HEK293T (cell line): ENCODE measurements at regions not wholly inside any gene's neighbourhood (a gene's known extent, or its start where the extent isn't known, plus 50 kb on each side); places are given as distances from the start of the nearest gene placed in this dataset.

Source experiments
- CTCF ChIA-PET: fragments of 350-600 bp; formaldehyde crosslinking; extraction: SDS; loops from one replicate; lab custom pipeline; 2021; ENCODE audit warnings: antibody characterized with exemption, inconsistent platforms; lab: Yijun Ruan, JAX
- POLR2A ChIA-PET: fragments of 350-600 bp; formaldehyde crosslinking; extraction: SDS; loops from one replicate; lab custom pipeline; 2020; ENCODE audit warnings: antibody characterized with exemption, inconsistent platforms; lab: Yijun Ruan, JAX
- DNase-seq: peaks from one replicate; pipeline ENCODE4 v3.0.0; 2012; ENCODE audit warnings: mixed read lengths; ENCODE audit errors: extremely low spot score
- ARNT ChIP-seq: fragments of 450-650 bp; IDR thresholded peaks from 2 replicates; pipeline ENCODE4 v1.6.1; 2017; ENCODE audit warnings: mild to moderate bottlenecking
- BHLHE40 ChIP-seq: fragments of 450-650 bp; IDR thresholded peaks from 2 replicates; pipeline ENCODE4 v1.6.1; 2016; ENCODE audit warnings: mild to moderate bottlenecking, moderate library complexity, borderline replicate concordance
- CTBP1 ChIP-seq: fragments of 450-650 bp; IDR thresholded peaks from 2 replicates; pipeline ENCODE4 v1.6.1; 2016; ENCODE audit warnings: borderline replicate concordance
- ELF4 ChIP-seq: fragments of 450-650 bp; IDR thresholded peaks from 2 replicates; pipeline ENCODE4 v1.6.1; 2017; ENCODE audit warnings: antibody characterized with exemption
- FOXA1 ChIP-seq: fragments of 450-650 bp; IDR thresholded peaks from 2 replicates; pipeline ENCODE4 v1.6.1; 2016; ENCODE audit warnings: mild to moderate bottlenecking
- FOXK2 ChIP-seq: fragments of 450-650 bp; IDR thresholded peaks from 2 replicates; pipeline ENCODE4 v1.6.1; 2016; ENCODE audit warnings: mild to moderate bottlenecking
- FOXM1 ChIP-seq: fragments of 450-650 bp; IDR thresholded peaks from 2 replicates; pipeline ENCODE4 v1.6.1; 2017; ENCODE audit warnings: mild to moderate bottlenecking, borderline replicate concordance
- HDGF ChIP-seq: fragments of 450-650 bp; IDR thresholded peaks from 2 replicates; pipeline ENCODE4 v1.6.1; 2017; ENCODE audit warnings: antibody characterized with exemption, borderline replicate concordance
- L3MBTL2 ChIP-seq: fragments of 450-650 bp; conservative IDR thresholded peaks from 2 replicates; pipeline ENCODE4 v1.6.1; 2016; ENCODE audit warnings: mild to moderate bottlenecking
- LEF1 ChIP-seq: fragments of 450-650 bp; IDR thresholded peaks from 2 replicates; pipeline ENCODE4 v1.6.1; 2017; ENCODE audit warnings: mild to moderate bottlenecking, borderline replicate concordance
- NFRKB ChIP-seq: fragments of 450-650 bp; IDR thresholded peaks from 2 replicates; pipeline ENCODE4 v1.6.1; 2016; ENCODE audit warnings: mild to moderate bottlenecking, moderate library complexity
- SP1 ChIP-seq: fragments of 450-650 bp; IDR thresholded peaks from 2 replicates; pipeline ENCODE4 v1.6.1; 2017
- SUZ12 ChIP-seq: fragments of 450-650 bp; IDR thresholded peaks from 2 replicates; pipeline ENCODE4 v1.6.1; 2016; ENCODE audit warnings: mild to moderate bottlenecking
- TARDBP ChIP-seq: fragments of 450-650 bp; IDR thresholded peaks from 2 replicates; pipeline ENCODE4 v1.6.1; 2016
- ZNF384 ChIP-seq: fragments of 450-650 bp; IDR thresholded peaks from 2 replicates; pipeline ENCODE4 v1.6.1; 2016
- TF ChIP-seq, protein P1 (sequence below): fragments of 450-650 bp; IDR thresholded peaks from 2 replicates; pipeline ENCODE4 v1.6.1; 2016

DNA sequence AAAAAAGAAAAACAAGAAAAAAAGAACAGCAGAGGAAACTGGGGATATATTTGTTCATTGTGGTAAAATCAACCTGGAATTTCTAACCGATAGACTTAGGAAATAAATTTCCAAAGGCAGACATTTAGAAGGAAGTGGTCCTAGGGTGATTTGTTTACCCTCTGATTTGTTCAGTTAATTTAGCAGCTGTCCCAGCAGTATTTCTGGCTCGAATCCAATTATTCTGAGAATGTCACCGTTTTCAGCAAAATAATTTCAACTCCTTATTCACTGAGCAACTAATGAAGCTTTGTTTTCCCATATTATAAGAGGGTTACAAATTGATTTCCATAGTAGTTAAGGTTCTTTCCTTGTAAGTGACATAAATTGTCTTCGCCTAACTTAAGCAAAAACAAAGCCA lies 285.2 kb upstream of the SYT10 start:
- TF ChIP-seq CTBP1: no peak
- no peak for TF ChIP-seq ARNT
- TF ChIP-seq FOXA1: no peak
- TF ChIP-seq L3MBTL2: no peak
- TF ChIP-seq, protein P1, sequence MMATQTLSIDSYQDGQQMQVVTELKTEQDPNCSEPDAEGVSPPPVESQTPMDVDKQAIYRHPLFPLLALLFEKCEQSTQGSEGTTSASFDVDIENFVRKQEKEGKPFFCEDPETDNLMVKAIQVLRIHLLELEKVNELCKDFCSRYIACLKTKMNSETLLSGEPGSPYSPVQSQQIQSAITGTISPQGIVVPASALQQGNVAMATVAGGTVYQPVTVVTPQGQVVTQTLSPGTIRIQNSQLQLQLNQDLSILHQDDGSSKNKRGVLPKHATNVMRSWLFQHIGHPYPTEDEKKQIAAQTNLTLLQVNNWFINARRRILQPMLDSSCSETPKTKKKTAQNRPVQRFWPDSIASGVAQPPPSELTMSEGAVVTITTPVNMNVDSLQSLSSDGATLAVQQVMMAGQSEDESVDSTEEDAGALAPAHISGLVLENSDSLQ: no peak
- no peak for TF ChIP-seq ELF4
- no peak for TF ChIP-seq TARDBP
- TF ChIP-seq SUZ12: no peak
- no peak for TF ChIP-seq FOXM1
- no peak for TF ChIP-seq BHLHE40
- TF ChIP-seq SP1: no peak
- no peak for TF ChIP-seq NFRKB
- no peak for TF ChIP-seq LEF1
- TF ChIP-seq ZNF384: no peak
- TF ChIP-seq FOXK2: no peak
- no peak for TF ChIP-seq HDGF
- CTCF ChIA-PET: no interaction called here
- POLR2A ChIA-PET: no interaction called here
- DNase-seq: no peak

GRCh38 chr12:33734871-33735270 lies 287.4 kb upstream of the ALG10 start:
- ChIA-PET POLR2A (no interaction called here), CTCF (no interaction called here)
- no peak for TF ChIP-seq FOXM1
- TF ChIP-seq CTBP1: no peak
- TF ChIP-seq NFRKB: no peak
- no peak for DNase-seq

DNA sequence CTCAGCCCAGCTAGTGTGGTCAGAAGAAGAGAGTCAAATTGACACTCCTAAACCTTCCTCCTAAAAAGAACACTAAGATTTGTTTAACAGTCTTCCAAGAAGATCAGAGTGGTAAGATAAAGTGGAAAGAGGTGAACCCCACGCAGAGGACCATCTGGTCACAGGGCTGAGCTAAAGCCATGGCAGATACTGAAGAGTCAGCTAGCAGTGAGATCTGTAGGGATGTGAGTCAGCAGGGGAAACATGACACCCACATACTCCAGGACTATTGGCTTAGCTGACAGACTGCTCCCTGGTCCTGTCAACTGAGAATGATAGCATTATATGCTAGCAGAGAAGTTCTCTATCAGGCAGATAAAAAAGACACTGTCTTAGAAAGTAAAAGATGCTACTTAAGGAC lies 269.4 kb upstream of the ALG10 start:
- CTCF ChIA-PET: no interaction called here
- TF ChIP-seq ELF4 (no peak), LEF1 (no peak), HDGF (no peak)
- DNase-seq: no peak
- POLR2A ChIA-PET: no interaction called here

- CTCF ChIA-PET: no interaction called here
- POLR2A ChIA-PET: no interaction called here
- no peak for TF ChIP-seq NFRKB
- DNase-seq: no peak
Measured at GRCh38 chr12:33757701-33758100, 264.6 kb upstream of the ALG10 start.

GRCh38 chr12:33759279-33759678 lies 263.0 kb upstream of the ALG10 start:
- TF ChIP-seq FOXA1 (no peak), FOXK2 (no peak), SUZ12 (no peak), ELF4 (no peak), CTBP1 (no peak), TARDBP (no peak), SP1 (no peak), NFRKB (no peak), HDGF (no peak), ZNF384 (no peak), FOXM1 (no peak), ARNT (no peak), L3MBTL2 (no peak)
- TF ChIP-seq, protein P1: no peak
- ChIA-PET POLR2A (no interaction called here), CTCF (no interaction called here)
- DNase-seq: no peak

DNA sequence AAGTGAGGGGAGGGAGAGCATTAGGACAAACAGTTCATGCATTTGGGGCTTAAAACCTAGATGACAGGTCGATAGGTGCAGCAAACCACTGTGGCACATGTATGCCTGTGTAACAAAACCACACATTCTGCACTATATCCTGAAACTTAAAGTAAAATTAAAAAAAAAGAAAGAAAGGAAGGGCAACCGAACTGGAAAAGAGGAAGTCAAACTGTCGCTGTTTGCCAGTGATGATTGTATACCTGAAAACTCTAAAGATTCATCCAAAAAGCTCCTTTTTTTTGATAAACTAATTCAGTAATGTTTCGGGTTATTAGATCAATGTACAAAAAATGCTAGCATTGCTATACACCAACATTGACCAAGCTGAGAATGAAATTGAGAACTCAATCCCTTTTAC lies 259.0 kb upstream of the ALG10 start:
- TF ChIP-seq TARDBP (no peak), ZNF384 (no peak), ELF4 (no peak), LEF1 (no peak), CTBP1 (no peak), NFRKB (no peak), HDGF (no peak), SUZ12 (no peak), SP1 (no peak)
- ChIA-PET CTCF (no interaction called here), POLR2A (no interaction called here)
- no peak for DNase-seq

GRCh38 chr12:33770652-33771051 lies 251.6 kb upstream of the ALG10 start:
- CTCF ChIA-PET: no interaction called here
- TF ChIP-seq TARDBP: no peak
- no peak for TF ChIP-seq NFRKB
- TF ChIP-seq SUZ12: no peak
- no peak for TF ChIP-seq BHLHE40
- no peak for TF ChIP-seq FOXK2
- TF ChIP-seq SP1: no peak
- TF ChIP-seq ZNF384: no peak
- TF ChIP-seq HDGF: no peak
- no peak for TF ChIP-seq LEF1
- TF ChIP-seq FOXA1: no peak
- TF ChIP-seq CTBP1: no peak
- no peak for TF ChIP-seq L3MBTL2
- TF ChIP-seq FOXM1: no peak
- no peak for TF ChIP-seq ARNT
- no peak for TF ChIP-seq ELF4
- TF ChIP-seq, protein P1: no peak
- no peak for DNase-seq
- POLR2A ChIA-PET: no interaction called here
